Activated effector memory CD4-positive, alpha-beta T cell treated with Interleukin-2 at 50 U/mL for 16 hours (primary cell): ENCODE measurements at regions not wholly inside any gene's neighbourhood (a gene's known extent, or its start where the extent isn't known, plus 50 kb on each side); places are given as distances from the start of the nearest gene placed in this dataset.

ENCODE experiments used
- DNase-seq: peaks from one replicate; pipeline ENCODE4 v3.0.0-alpha.2; 2020

DNA sequence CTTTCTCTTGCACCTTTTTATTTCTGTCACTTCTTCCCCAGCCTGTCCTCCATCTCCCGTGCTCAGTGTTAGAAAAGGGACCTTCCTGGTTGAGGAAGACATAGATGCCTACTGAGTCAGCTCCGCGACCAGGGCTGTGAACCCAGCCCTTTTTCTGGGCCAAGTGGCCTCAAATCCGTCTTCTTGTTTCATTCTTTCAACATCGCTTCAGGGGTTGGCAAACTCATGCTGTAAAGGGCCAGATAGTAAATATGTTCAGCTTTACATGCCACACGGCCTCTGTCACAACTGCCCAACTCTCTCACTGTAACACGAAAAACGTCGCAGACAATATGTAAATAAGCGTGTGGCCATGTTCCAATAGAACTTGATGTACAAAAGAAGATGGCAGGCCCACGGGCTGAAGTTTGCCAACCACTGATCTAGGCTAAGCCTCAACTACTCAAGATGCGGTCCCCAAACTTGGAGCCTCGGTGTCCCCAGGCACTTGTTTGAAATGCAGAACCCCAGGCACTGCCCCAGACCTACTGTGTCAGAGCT is 338.4 kb downstream of the MN1 start:
- no peak for DNase-seq

DNA sequence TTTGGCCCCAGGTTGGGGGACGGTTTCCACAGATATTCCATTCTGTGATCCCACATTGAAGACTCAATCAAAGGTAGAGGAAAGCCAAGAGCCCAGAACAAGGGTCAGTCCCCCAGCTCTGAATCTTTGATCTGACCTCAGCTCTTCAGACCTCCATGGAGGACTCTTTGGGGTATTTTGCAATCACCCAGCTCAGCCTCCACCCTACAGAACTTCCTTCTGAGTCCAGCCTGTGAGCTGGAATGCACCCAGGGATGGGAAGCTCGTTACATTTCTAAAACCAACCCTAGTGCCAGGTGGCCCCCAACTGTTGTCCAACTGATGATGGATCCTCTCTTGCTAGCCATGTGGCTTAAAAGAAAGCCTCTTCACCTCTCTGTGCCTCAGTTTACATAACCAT is 335.3 kb downstream of the MN1 start:
- no peak for DNase-seq

DNA sequence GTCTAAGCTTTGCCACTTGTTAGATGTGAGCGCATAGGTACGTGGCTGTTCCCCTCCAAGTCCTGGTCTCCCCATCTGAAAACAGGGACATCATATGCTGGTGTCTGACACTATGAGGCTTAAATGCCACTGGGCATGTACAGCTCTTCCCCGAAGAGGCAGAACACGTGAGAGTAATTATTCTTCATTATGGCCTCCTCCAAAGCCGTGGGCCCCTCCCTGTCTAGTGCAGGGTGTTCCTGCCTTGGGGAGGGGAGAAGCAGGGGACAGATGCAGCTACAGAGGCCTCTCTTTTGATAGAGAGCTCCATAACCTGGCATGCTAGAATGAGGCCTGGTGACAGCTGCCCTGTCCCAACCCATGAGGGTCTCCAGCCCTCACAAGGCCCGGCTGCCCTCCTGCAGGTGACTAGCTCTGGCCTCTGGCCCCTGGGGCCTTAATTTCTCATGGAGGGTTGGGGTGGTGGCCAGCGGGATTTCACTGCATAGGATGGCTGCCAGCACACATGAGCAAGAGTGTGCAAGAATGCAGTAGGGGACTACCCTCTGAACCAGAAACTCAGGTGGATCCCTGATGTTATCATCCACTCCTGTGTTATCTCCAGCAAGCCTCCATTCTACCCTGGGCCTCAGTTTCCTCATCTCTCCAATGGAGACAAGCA is 334.6 kb downstream of the MN1 start:
- no peak for DNase-seq

GRCh38 chr22:27467711-27468110 is 333.8 kb downstream of the MN1 start:
- DNase-seq = no peak

- no peak for DNase-seq
These were observed 332.8 kb downstream of the MN1 start for GRCh38 chr22:27468712-27469111.

- DNase-seq = no peak
These were observed 331.3 kb downstream of the MN1 start for GRCh38 chr22:27470169-27470772.

DNA sequence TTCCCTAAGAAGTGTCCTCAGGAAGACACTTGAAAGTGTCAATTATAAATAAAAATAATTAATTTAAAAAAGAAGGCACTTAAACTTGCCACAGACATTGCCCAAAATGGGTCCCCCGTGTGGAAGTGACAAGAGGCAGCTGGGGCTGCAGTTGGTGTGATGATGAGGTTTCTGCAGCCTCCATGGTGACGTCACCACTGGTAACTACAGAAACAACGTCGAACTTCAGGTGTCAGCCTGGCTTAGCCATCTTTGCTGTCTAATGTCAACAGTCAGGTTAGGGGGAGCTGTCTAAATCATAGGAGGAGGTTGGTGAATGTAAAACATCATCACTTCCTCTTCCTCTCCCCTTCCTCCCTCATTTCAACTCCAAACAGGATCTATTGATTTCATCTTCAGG is 328.6 kb downstream of the MN1 start:
- no peak for DNase-seq

- DNase-seq = no peak
These were observed 328.0 kb downstream of the MN1 start for GRCh38 chr22:27473533-27473932.

DNA sequence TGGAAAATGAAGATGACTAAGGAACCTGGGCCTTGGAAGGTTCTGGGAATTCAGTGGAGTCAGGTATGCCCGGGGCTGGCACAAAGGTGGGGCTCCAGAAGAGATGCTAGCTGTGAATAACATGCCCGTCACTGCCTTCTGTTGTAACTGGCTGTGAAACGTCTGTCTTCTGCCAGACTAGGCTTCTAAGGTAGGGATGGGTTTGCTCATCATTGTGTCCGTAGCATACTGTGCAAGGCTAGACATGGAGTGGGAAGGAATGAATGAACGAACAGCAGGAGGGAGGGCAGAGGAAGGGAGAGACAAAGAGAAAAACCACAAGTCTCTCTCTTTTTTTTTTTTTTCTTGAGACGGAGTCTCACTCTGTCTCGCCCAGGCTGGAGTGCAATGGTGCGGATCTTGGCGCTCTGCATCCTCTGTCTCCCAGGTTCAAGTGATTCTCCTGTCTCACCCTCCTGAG is 327.4 kb downstream of the MN1 start:
- no peak for DNase-seq

- no peak for DNase-seq
These were observed 326.6 kb downstream of the MN1 start for GRCh38 chr22:27474711-27475547.

- no peak for DNase-seq
These were observed 326.0 kb downstream of the MN1 start for GRCh38 chr22:27475548-27475897.

- DNase-seq = no peak
These were observed 325.2 kb downstream of the MN1 start for GRCh38 chr22:27476318-27476717.

- DNase-seq = no peak
These were observed 324.8 kb downstream of the MN1 start for GRCh38 chr22:27476729-27477128.

- DNase-seq = no peak
These were observed 324.4 kb downstream of the MN1 start for GRCh38 chr22:27477171-27477570.

DNA sequence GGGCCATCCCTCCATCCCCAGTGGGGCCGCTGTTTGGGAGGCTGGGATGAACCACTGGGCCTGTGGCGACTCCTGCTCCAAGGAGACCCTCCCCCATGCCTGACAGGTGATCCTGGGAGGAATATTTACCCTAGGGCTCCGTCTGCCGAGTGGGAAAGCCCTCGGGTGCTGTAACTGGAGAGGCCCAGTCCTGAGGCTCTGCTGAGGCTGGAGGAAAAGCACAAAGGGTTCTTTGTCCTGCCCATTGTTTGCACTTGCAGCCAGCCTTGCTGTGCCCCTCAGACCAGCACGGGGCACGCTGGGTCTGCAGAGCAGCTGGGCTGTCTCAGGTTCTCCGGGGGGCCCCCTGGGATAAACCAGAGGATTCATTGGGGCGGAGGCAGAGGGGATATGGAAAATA is 321.1 kb downstream of the MN1 start:
- no peak for DNase-seq

DNA sequence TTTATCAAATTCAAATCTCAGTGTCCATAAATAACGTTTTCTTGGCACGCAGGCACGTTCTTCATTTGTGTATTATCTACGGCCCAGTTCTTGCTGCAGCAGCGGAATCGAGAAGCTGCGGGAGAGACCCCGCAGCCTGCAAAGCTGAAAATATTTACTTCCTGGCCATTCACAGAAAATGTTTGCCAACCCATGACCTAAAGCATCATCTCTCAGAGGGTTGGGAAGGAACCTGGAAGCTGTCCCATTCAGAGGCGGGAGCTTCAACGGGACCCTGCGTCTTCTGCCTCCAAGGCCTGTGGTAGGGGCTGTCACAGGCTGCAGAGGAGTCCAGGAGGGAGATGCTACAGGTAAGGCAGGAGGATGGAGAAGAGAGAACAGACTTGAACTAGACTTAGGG is 319.2 kb downstream of the MN1 start:
- DNase-seq = no peak

- DNase-seq = no peak
These were observed 318.3 kb downstream of the MN1 start for GRCh38 chr22:27483095-27483785.

- DNase-seq = no peak
These were observed 315.7 kb downstream of the MN1 start for GRCh38 chr22:27485842-27486241.

DNA sequence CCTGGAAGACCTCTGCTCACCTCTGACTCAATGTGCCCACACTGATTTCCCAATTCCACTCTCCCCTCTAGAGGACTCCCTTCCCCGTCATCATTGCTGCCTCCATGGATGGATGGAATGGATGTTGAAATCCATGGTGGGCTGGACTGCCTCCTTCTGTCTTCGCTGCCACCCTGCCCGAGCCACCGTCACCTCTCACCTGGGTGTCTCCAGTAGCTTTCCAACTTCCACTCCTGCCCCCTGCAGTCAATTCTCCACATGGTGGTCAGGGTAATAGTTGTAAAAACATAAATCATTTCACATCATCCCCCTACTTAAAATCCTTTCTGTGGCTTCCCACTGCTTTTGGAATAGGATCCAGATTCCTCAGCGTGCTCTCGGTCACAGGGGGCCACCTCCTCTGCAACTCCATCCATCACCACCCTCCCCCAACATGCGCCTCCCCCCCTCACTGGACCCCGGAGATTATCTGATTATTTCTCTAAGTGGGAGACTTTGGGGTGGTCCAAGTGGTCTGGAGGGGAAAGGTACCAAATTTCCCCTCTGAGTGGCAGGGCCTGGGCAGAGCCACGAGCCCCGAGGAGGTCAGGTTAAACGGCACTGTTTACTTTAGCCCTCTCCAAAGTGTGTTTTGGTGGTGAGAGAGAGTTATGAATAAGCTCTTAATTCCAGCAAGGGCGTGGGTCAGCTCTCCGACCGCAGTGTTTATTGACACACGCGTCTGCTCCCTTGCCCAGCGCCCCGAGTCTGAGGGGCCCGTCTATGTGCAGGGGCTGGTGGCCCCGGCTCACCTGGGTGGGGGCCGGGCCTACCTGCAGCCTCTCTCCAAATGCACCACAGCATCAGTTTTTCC is 313.7 kb downstream of the MN1 start:
- DNase-seq = no peak

DNA sequence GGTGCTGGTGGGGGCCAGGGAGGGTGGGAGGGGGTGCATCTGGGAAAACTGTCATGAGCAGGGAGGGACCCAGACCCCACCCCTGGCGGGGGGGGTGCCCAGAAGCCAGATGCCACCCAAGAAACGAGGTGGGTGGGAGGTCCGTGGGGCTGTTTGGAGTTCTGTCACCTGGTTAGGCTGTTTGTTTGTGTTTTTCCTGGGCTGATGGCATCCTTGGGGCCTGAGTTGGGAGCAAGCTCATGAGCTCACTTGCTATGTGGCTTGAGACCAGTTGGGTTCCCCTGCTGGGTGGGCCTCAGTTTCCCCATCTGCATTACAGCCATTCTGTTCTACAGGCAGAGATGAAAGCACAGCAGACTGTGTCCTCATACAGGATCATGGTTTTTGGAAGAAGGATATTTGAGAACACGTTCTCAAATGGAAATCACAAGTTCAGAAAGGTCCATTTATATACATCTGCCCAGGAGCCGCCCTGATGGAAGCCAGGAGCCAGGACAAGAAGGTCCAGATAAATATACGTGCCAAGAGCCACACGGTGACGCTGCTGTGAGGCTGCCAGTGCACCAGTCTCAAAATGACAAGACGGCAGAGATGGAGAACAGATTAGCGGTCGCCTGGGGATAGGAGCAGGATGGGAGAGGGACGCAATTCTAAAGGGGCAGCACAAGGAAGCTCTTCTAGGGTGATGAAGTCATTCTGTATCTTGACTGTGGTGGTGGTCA is 312.9 kb downstream of the MN1 start:
- no peak for DNase-seq

DNA sequence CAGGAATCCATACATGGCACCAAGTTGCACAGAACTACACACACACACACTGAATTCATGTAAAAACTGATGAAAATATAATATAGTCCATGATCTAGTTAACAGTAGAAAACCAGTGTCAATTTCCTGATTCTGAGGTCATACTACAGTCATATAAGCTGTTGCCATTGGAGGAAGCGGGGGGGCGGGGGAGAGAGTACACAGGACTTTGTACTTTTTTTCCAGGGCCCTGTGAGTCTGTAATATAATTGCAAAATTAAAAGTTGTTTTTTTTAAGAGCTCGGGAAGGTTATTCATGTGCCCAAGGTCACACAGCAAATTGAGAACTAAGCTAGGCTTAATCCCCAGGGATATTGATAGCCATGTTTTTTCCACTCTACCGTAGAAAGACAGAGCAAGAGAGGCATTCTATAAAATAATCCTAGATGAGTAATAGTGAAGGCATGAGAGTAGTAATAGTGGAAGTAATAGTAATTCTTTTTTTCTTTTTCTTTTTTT is 312.3 kb downstream of the MN1 start:
- DNase-seq = no peak
